ENCODE measurements at regions not wholly inside any gene's neighbourhood (a gene's known extent, or its start where the extent isn't known, plus 50 kb on each side); places are given as distances from the start of the nearest gene placed in this dataset.

DNA sequence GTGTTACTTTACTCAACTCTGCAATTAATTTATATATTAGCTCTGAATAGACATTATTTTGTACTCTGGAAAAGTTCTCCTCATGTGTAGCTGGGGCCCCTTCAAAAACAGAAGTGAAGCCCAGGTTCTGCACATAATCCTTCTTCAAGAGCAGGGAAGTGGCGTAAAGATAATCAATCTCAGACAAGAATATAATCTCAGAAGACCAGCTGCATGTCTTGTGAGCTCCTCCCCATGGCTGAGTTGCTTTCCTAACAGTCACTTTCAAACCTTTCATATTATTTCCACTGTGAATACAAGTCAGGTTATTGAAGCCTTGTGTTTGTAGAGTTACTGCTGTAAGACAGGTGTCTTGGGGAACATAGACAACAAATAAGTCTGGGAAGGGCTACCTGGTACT is 691.9 kb downstream of the RFPL4B start:
- no peak for TF ChIP-seq FOXP2 (optimal IDR thresholded peaks at IDR 0.05; ENCODE audit: borderline replicate concordance, extremely low read depth, extremely low read length, insufficient read depth)
- no peak for TF ChIP-seq POLR2AphosphoS5 (IDR thresholded peaks at IDR 0.05; ENCODE audit: low read depth, low read length)
